Kidney epithelial cell (primary cell): ENCODE measurements at regions not wholly inside any gene's neighbourhood (a gene's known extent, or its start where the extent isn't known, plus 50 kb on each side); places are given as distances from the start of the nearest gene placed in this dataset.

ENCODE experiments used
- DNase-seq: peaks from one replicate; pipeline ENCODE4 v3.0.0-alpha.2; 2010; ENCODE audit warnings: low read depth
- H3K27me3 ChIP-seq: 2 replicates; pipeline ENCODE4 v1.6.0; 2011; ENCODE audit warnings: low read length; ENCODE audit not compliant: control insufficient read depth, insufficient read depth
- H3K36me3 ChIP-seq: 2 replicates; pipeline ENCODE4 v1.5.1; 2011; ENCODE audit warnings: low read length; ENCODE audit not compliant: control insufficient read depth, insufficient read depth
- H3K4me3 ChIP-seq: 2 replicates; pipeline ENCODE4 v1.5.1; 2011; ENCODE audit warnings: low read depth, mild to moderate bottlenecking, control low read depth, low read length
- TF ChIP-seq, protein P1 (sequence below): IDR thresholded peaks from 2 replicates; pipeline ENCODE4 v1.5.1; 2011; ENCODE audit warnings: mild to moderate bottlenecking, moderate library complexity, low read length, control low read depth, inconsistent platforms; ENCODE audit not compliant: insufficient read depth, poor library complexity, severe bottlenecking

DNA sequence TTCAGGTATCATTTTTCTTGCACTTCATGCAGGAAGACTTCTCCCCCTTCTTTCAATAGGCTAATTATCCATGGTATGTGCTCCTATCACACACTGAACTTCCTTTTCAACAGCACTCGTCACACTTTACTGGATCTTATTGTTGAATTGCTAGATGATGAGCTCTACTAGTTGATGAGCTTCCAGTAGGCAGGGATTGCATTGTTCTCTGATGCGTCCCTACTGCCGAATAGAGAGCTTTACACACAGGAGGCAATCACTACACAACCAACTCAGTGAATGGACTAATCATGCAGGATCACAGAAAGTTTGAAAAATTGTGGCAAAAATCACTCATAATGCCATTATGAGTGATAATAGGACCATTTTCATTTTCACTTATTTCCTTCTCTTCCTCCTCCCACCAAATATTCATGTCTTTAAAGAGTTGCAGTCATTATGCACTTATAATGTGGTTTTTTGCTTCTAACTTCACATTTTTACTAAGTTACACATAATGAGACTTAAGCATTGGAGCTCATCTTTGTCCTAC lies 128.1 kb upstream of the ZNF648 start:
- no peak overlapping the region for H3K4me3 ChIP-seq
- TF ChIP-seq, protein P1, sequence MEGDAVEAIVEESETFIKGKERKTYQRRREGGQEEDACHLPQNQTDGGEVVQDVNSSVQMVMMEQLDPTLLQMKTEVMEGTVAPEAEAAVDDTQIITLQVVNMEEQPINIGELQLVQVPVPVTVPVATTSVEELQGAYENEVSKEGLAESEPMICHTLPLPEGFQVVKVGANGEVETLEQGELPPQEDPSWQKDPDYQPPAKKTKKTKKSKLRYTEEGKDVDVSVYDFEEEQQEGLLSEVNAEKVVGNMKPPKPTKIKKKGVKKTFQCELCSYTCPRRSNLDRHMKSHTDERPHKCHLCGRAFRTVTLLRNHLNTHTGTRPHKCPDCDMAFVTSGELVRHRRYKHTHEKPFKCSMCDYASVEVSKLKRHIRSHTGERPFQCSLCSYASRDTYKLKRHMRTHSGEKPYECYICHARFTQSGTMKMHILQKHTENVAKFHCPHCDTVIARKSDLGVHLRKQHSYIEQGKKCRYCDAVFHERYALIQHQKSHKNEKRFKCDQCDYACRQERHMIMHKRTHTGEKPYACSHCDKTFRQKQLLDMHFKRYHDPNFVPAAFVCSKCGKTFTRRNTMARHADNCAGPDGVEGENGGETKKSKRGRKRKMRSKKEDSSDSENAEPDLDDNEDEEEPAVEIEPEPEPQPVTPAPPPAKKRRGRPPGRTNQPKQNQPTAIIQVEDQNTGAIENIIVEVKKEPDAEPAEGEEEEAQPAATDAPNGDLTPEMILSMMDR, result no peak
- H3K27me3 ChIP-seq, result peaks cover 2% of the 10 kb centered on the region
- no peaks in the 10 kb centered on the region for H3K36me3 ChIP-seq
- DNase-seq, result peak; percentile 49

DNA sequence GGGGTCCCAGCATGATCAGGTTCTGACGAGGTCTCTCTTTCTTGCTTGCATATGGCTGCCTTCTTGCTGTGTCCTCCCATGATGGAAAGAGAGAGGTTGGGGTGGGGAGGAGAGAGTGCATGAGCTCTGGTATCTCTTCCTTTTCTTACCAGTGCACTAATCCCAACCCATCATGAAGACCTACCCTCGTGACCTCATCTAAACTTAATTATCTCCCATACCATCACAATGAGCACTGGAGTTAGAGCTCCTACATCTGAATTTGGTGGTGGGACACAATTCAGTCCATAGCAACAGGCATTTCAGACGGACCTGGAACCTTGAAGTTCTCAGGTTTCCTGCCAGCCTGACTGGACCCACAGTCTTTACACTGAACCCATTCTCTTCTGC lies 125.2 kb upstream of the ZNF648 start:
- H3K4me3 ChIP-seq, result no peak overlapping the region
- H3K36me3 ChIP-seq, result no peaks in the 10 kb centered on the region
- no peaks in the 10 kb centered on the region for H3K27me3 ChIP-seq
- TF ChIP-seq, protein P1, result no peak
- no peak for DNase-seq

DNA sequence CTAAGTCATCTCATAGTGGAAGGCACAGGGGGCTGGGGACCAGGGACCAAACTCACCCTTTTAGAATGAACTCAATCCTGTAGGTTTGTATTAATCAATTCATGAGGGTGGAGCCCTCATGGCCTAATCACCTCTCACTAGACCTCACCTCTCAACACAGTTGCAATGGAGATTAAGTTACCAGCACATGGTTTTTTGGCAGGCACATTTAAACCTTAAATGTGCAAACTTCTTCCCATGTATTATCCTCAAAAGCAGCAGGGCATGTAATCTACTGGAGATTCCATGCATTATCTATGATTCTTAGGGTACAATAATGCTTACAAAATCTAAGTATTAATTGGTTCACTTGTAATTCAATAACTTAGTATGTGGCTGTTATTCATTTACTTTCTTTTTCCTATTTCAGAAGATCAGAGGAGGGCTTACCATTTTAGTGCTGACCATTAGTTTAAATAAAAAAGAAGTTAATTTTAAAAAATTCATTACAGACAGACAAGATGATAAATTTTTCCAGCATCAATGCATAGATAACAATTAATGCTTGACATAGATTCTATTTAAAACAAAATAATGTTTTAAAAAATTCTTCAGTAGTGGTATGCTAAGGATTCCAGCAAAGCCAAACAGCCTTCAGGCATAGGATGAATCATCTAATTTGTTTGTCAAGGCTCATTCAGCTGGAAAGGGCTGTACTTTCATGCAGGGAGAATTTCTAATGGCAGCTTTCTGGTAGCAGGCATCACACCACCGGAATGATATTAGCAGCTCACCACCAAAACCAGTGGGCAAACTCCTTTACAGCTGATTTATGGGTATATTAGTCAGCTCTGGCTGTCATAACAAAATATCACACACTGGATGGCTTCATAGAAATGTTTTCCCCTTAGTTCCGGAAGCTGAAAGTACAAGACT lies 124.6 kb upstream of the ZNF648 start:
- Histone ChIP-seq H3K27me3 (no peaks in the 10 kb centered on the region), H3K36me3 (no peaks in the 10 kb centered on the region), H3K4me3 (no peak overlapping the region)
- peak; percentile 90 for DNase-seq
- TF ChIP-seq, protein P1, result no peak

DNA sequence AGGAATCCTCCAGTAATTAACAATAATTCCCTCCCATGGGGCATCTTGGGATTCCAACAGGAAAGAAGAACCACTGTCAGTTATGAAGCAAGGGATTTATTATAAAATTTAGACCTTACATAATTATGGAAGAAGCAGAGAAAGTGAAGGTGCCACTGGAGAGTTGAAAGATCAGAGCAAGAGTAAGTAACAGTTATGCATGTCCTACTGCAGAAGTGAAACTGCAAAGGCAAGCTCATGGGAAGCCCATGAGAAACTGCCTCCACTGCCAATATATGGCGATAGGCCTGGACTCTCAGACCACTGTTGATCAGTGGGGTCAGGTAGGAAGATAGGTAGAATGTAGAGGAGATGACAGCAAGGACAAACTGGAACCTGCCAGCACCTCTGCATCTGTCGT lies 123.6 kb upstream of the ZNF648 start:
- no peak overlapping the region for H3K4me3 ChIP-seq
- TF ChIP-seq, protein P1, result no peak
- no peak for DNase-seq
- H3K36me3 ChIP-seq, result no peaks in the 10 kb centered on the region
- H3K27me3 ChIP-seq, result no peaks in the 10 kb centered on the region

DNA sequence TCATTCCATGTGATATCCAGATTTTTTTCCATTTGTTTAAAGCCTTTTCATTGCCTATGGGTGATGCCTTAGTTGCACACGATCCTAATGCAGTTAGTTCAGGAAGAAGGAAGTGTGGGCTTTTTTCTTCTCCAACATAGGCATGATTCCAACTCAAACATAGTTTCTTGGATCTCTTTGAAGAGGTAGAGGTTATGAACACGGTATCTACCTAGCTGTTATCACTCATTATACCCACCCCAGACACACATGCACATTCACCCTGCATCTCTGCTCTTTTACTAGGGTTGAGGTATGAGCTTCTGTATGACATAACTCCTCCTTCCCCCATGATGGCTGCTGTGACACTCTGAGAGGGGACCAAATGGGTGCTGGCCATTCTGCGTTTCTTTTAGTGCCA lies 122.1 kb upstream of the ZNF648 start:
- DNase-seq, result no peak
- no peaks in the 10 kb centered on the region for H3K27me3 ChIP-seq
- H3K36me3 ChIP-seq, result no peaks in the 10 kb centered on the region
- TF ChIP-seq, protein P1, result no peak
- no peak overlapping the region for H3K4me3 ChIP-seq
